ENCODE measurements at regions not wholly inside any gene's neighbourhood (a gene's known extent, or its start where the extent isn't known, plus 50 kb on each side); places are given as distances from the start of the nearest gene placed in this dataset.

GRCh38 chr10:111824128-111824527, 359.4 kb downstream of the GPAM start:
- no peak overlapping the region for H2AFZ ChIP-seq (ENCODE audit: low read length)
- TF ChIP-seq KDM5A (IDR thresholded peaks at IDR 0.05; ENCODE audit: low read length) = no peak
- no peak for TF ChIP-seq FOSL1 (IDR thresholded peaks at IDR 0.05; ENCODE audit: insufficient read depth, low read depth, low read length)
- TF ChIP-seq POLR2A (IDR thresholded peaks at IDR 0.05; ENCODE audit: control extremely low read depth in 1 of 2, low read depth in 2 of 2, low read length in 2 of 2) = no peak
- no peak for TF ChIP-seq RBBP5 (IDR thresholded peaks at IDR 0.05; ENCODE audit: borderline replicate concordance, low read depth, low read length)
- no peak for TF ChIP-seq CTCF (IDR thresholded peaks at IDR 0.05; ENCODE audit: control extremely low read depth in 1 of 3, insufficient read depth in 1 of 3, low read depth in 1 of 3, low read length in 3 of 3)
- TF ChIP-seq CHD2 (IDR thresholded peaks at IDR 0.05; ENCODE audit: low read length) = no peak
- TF ChIP-seq SP1 (IDR thresholded peaks at IDR 0.05; ENCODE audit: low read depth, low read length) = no peak
- no peak for TF ChIP-seq MAX (IDR thresholded peaks at IDR 0.05)
- TF ChIP-seq JUN (IDR thresholded peaks at IDR 0.05; ENCODE audit: low read depth, low read length) = no peak
- TF ChIP-seq EGR1 (IDR thresholded peaks at IDR 0.05; ENCODE audit: borderline replicate concordance, low read depth, low read length) = no peak
- no peak for TF ChIP-seq POLR2AphosphoS5 (IDR thresholded peaks at IDR 0.05; ENCODE audit: low read depth, low read length)
- no peak for TF ChIP-seq SAP30 (IDR thresholded peaks at IDR 0.05; ENCODE audit: insufficient read depth, insufficient replicate concordance, low read length)
- TF ChIP-seq GTF2F1 (IDR thresholded peaks at IDR 0.05; ENCODE audit: borderline replicate concordance, low read depth, low read length) = no peak

More at GRCh38 chr10:111824128-111824527, 359.4 kb downstream of the GPAM start:
- Histone ChIP-seq H3K27ac (ENCODE audit: low read depth, low read length) (no peak overlapping the region), H4K5ac (ENCODE audit: insufficient read length, low read depth, low read length) (no peak overlapping the region), H3K18ac (ENCODE audit: extremely low read depth, low read length) (no peak overlapping the region), H2AK5ac (ENCODE audit: low read depth, low read length) (no peak overlapping the region; the same call in 1 of the 2 replicates), H4K91ac (replicated peaks; ENCODE audit: insufficient read length, low read length) (no peak overlapping the region), H2BK20ac (ENCODE audit: low read length) (no peak overlapping the region), H3K4me3 (ENCODE audit: extremely low read depth in 1 of 4, insufficient read depth in 2 of 4, low read depth in 3 of 4, low read length in 4 of 4) (no peak overlapping the region), H3K56ac (replicated peaks; ENCODE audit: insufficient read length, low read depth, low read length) (no peak overlapping the region), H3K36me3 (ENCODE audit: control insufficient read depth in 2 of 4, insufficient read depth in 4 of 4, low read length in 3 of 4) (no peaks in the 10 kb centered on the region), H2BK120ac (replicated peaks; ENCODE audit: low read depth, low read length) (no peak overlapping the region), H3K23me2 (ENCODE audit: low read depth, low read length) (no peaks in the 10 kb centered on the region), H3K27me3 (replicated peaks in 1 of 4; ENCODE audit: control insufficient read depth in 3 of 4, extremely low read depth in 1 of 4, insufficient read depth in 3 of 4, low read length in 3 of 4) (no peaks in the 10 kb centered on the region), H3K4me1 (replicated peaks in 1 of 4; ENCODE audit: control insufficient read depth in 3 of 4, insufficient read depth in 4 of 4, low read length in 3 of 4) (no peaks in the 10 kb centered on the region), H2BK5ac (ENCODE audit: low read depth, low read length) (no peak overlapping the region), H3K23ac (ENCODE audit: insufficient read length) (no peak overlapping the region), H2BK12ac (ENCODE audit: low read depth, low read length) (no peak overlapping the region), H4K20me1 (replicated peaks in 1 of 2; ENCODE audit: control insufficient read depth in 1 of 2, insufficient read depth in 2 of 2, low read length in 2 of 2) (no peaks in the 10 kb centered on the region), H3K9me3 (ENCODE audit: insufficient read depth in 2 of 2, low read depth in 1 of 2, low read length in 1 of 2) (no peaks in the 10 kb centered on the region), H3K9ac (replicated peaks in 1 of 4; ENCODE audit: extremely low read depth in 1 of 4, low read depth in 3 of 4, low read length in 3 of 4) (no peak overlapping the region), H3K79me1 (ENCODE audit: low read depth, low read length) (no peaks in the 10 kb centered on the region), H2BK15ac (ENCODE audit: low read length) (no peak overlapping the region), H3K14ac (ENCODE audit: insufficient read length) (no peak overlapping the region), H3K4me2 (ENCODE audit: insufficient read depth in 1 of 2, low read depth in 2 of 2, low read length in 2 of 2) (no peak overlapping the region), H4K8ac (ENCODE audit: extremely low read depth, insufficient read depth, low read length) (no peak overlapping the region), H3K79me2 (ENCODE audit: control insufficient read depth in 1 of 2, insufficient read depth in 2 of 2, low read length in 2 of 2) (no peaks in the 10 kb centered on the region), H3K4ac (replicated peaks; ENCODE audit: insufficient read length, low read depth, low read length) (no peak overlapping the region)
- FAIRE-seq (no peak), DNase-seq (ENCODE audit: low read depth in 1 of 2, low spot score in 2 of 2) (no peak)
- ChIA-PET CTCF (ENCODE audit: partially characterized antibody) (no interaction called here), POLR2A (ENCODE audit: partially characterized antibody) (no interaction called here)
- WGBS, 2 experiments (ENCODE audit: extremely low coverage in 1 of 2, insufficient coverage in 1 of 2, insufficient read length in 1 of 2, insufficient replicate concordance in 2 of 2, low coverage in 1 of 2, low lambda C conversion rate in 2 of 2, missing lambda C conversion rate in 1 of 2) = 91% methylated on average over 5 of the region's 5 CpGs; no CpG with 5 or more reads in 1 of the 2 experiments

Data from H1 (cell line).